Type B pancreatic cell (in vitro differentiated cells): ENCODE measurements at regions not wholly inside any gene's neighbourhood (a gene's known extent, or its start where the extent isn't known, plus 50 kb on each side); places are given as distances from the start of the nearest gene placed in this dataset.
"Not testable (repeated sequence)": the region's sequence is repeated elsewhere in the genome, so short reads cannot be mapped to it uniquely, and the experiment has no call there.

Source experiments
- DNase-seq: peaks from one replicate; pipeline ENCODE4 v3.0.0; 2021; ENCODE audit warnings: mixed read lengths; ENCODE audit not compliant: unreplicated experiment; ENCODE audit errors: extremely low spot score
- H3K27ac Mint-ChIP-seq: 2 replicates; pipeline ENCODE4 v1.8.0; 2021; ENCODE audit warnings: mild to moderate bottlenecking, mixed read lengths
- H3K27me3 Mint-ChIP-seq: 2 replicates; pipeline ENCODE4 v1.8.0; 2021; ENCODE audit warnings: mixed read lengths
- H3K36me3 Mint-ChIP-seq: 2 replicates; pipeline ENCODE4 v1.8.0; 2021; ENCODE audit warnings: mixed read lengths
- H3K4me1 Mint-ChIP-seq: one replicate; pipeline ENCODE4 v1.8.0; 2021; ENCODE audit warnings: mixed read lengths; ENCODE audit not compliant: unreplicated experiment
- H3K4me3 Mint-ChIP-seq: 2 replicates; pipeline ENCODE4 v1.8.0; 2021; ENCODE audit warnings: mild to moderate bottlenecking, mixed read lengths
- H3K9me3 Mint-ChIP-seq: 2 replicates; pipeline ENCODE4 v1.8.0; 2021; ENCODE audit warnings: mixed read lengths
- CTCF ChIP-seq: fragments of 200-600 bp; sonication (generic); conservative IDR thresholded peaks from 2 replicates; pipeline ENCODE4 v1.5.0; 2021; ENCODE audit warnings: antibody characterized with exemption, mild to moderate bottlenecking

GRCh38 chr10:3877211-3878000 is 92.4 kb upstream of the KLF6 start:
- H3K4me3 Mint-ChIP-seq = no peak overlapping the region
- TF ChIP-seq CTCF = no peak
- peaks cover 9% of the 10 kb centered on the region for H3K9me3 Mint-ChIP-seq
- no peak for DNase-seq
- no peaks in the 10 kb centered on the region for H3K27me3 Mint-ChIP-seq
- H3K27ac Mint-ChIP-seq = no peak overlapping the region
- peaks cover 15% of the 10 kb centered on the region for H3K4me1 Mint-ChIP-seq
- peaks cover 4% of the 10 kb centered on the region for H3K36me3 Mint-ChIP-seq

- Mint-ChIP-seq H3K36me3 (no peaks in the 10 kb centered on the region), H3K9me3 (no peaks in the 10 kb centered on the region), H3K4me1 (peaks cover 15% of the 10 kb centered on the region), H3K27ac (no peak overlapping the region), H3K27me3 (no peaks in the 10 kb centered on the region), H3K4me3 (no peak overlapping the region)
- no peak for TF ChIP-seq CTCF
- no peak for DNase-seq
These were observed 91.4 kb upstream of the KLF6 start for GRCh38 chr10:3876350-3876962.

- no peaks in the 10 kb centered on the region for H3K36me3 Mint-ChIP-seq
- TF ChIP-seq CTCF = no peak
- H3K27ac Mint-ChIP-seq = peak overlapping the region; percentile 58
- no peak for DNase-seq
- H3K9me3 Mint-ChIP-seq = no peaks in the 10 kb centered on the region
- no peaks in the 10 kb centered on the region for H3K27me3 Mint-ChIP-seq
- H3K4me1 Mint-ChIP-seq = peaks cover 15% of the 10 kb centered on the region
- no peak overlapping the region for H3K4me3 Mint-ChIP-seq
These were observed 90.8 kb upstream of the KLF6 start for GRCh38 chr10:3875842-3876235.

- TF ChIP-seq CTCF = no peak
These were observed 90.2 kb upstream of the KLF6 start for GRCh38 chr10:3874990-3875841.

GRCh38 chr10:3874610-3874989 is 89.6 kb upstream of the KLF6 start:
- DNase-seq, H3K9me3 Mint-ChIP-seq, H3K4me1 Mint-ChIP-seq, H3K36me3 Mint-ChIP-seq, H3K27me3 Mint-ChIP-seq, H3K4me3 Mint-ChIP-seq: not testable (repeated sequence)
- peak overlapping the region; percentile 58 for H3K27ac Mint-ChIP-seq

More at GRCh38 chr10:3874990-3875841, 90.2 kb upstream of the KLF6 start:
- Mint-ChIP-seq H3K27ac (peak overlapping the region; percentile 58), H3K36me3 (no peaks in the 10 kb centered on the region), H3K27me3 (no peaks in the 10 kb centered on the region), H3K4me1 (peaks cover 11% of the 10 kb centered on the region), H3K4me3 (no peak overlapping the region), H3K9me3 (no peaks in the 10 kb centered on the region)
- no peak for DNase-seq
